ENCODE measurements at regions not wholly inside any gene's neighbourhood (a gene's known extent, or its start where the extent isn't known, plus 50 kb on each side); places are given as distances from the start of the nearest gene placed in this dataset.

GRCh38 chr9:83130541-83130940 is 67.6 kb upstream of the RASEF start:
- TF ChIP-seq SPI1 (IDR thresholded peaks at IDR 0.05; ENCODE audit: borderline replicate concordance, low read depth): no peak
- TF ChIP-seq GABPA (IDR thresholded peaks at IDR 0.05; ENCODE audit: low read depth): no peak
- TF ChIP-seq REST (IDR thresholded peaks at IDR 0.05; ENCODE audit: insufficient replicate concordance, low read depth): no peak
- no peak for TF ChIP-seq POLR2AphosphoS5 (IDR thresholded peaks at IDR 0.05; ENCODE audit: low read depth)
- TF ChIP-seq CTCF (IDR thresholded peaks at IDR 0.05; ENCODE audit: insufficient read depth, low read length): no peak
- no peak for DNase-seq (ENCODE audit: low read depth in 1 of 2, low spot score in 1 of 2)
- H3K27ac ChIP-seq (replicated peaks): no peak overlapping the region

GRCh38 chr9:83125671-83126070 is 62.7 kb upstream of the RASEF start:
- H3K4me3 ChIP-seq (replicated peaks; ENCODE audit: insufficient read depth, low read length): no peak overlapping the region
- no peaks in the 10 kb centered on the region for H3K27me3 ChIP-seq (ENCODE audit: insufficient read depth, poor library complexity, severe bottlenecking)
- no peak overlapping the region for H3K27ac ChIP-seq (replicated peaks)
- TF ChIP-seq CTCF (IDR thresholded peaks at IDR 0.05; ENCODE audit: insufficient read depth, low read length) (no peak), SPI1 (IDR thresholded peaks at IDR 0.05; ENCODE audit: borderline replicate concordance, low read depth) (no peak), REST (IDR thresholded peaks at IDR 0.05; ENCODE audit: insufficient replicate concordance, low read depth) (no peak), GABPA (IDR thresholded peaks at IDR 0.05; ENCODE audit: low read depth) (no peak), POLR2AphosphoS5 (IDR thresholded peaks at IDR 0.05; ENCODE audit: low read depth) (no peak)
- DNase-seq (ENCODE audit: low read depth in 1 of 2, low spot score in 1 of 2): no peak

More at GRCh38 chr9:83130541-83130940, 67.6 kb upstream of the RASEF start:
- Histone ChIP-seq H3K4me3 (replicated peaks; ENCODE audit: insufficient read depth, low read length) (no peak overlapping the region), H3K27me3 (ENCODE audit: insufficient read depth, poor library complexity, severe bottlenecking) (no peaks in the 10 kb centered on the region)

- DNase-seq (ENCODE audit: low read depth in 1 of 2, low spot score in 1 of 2): no peak
- Histone ChIP-seq H3K4me3 (replicated peaks; ENCODE audit: insufficient read depth, low read length) (no peak overlapping the region), H3K27ac (replicated peaks) (no peak overlapping the region), H3K27me3 (ENCODE audit: insufficient read depth, poor library complexity, severe bottlenecking) (no peaks in the 10 kb centered on the region)
- TF ChIP-seq CTCF (IDR thresholded peaks at IDR 0.05; ENCODE audit: insufficient read depth, low read length) (no peak), GABPA (IDR thresholded peaks at IDR 0.05; ENCODE audit: low read depth) (no peak), SPI1 (IDR thresholded peaks at IDR 0.05; ENCODE audit: borderline replicate concordance, low read depth) (no peak), POLR2AphosphoS5 (IDR thresholded peaks at IDR 0.05; ENCODE audit: low read depth) (no peak), REST (IDR thresholded peaks at IDR 0.05; ENCODE audit: insufficient replicate concordance, low read depth) (no peak)
Measured at GRCh38 chr9:83119873-83120272, 56.9 kb upstream of the RASEF start.
